Lower leg skin (tissue), 3 donors: ENCODE measurements at regions not wholly inside any gene's neighbourhood (a gene's known extent, or its start where the extent isn't known, plus 50 kb on each side); places are given as distances from the start of the nearest gene placed in this dataset.

Source experiments
- CTCF ChIP-seq, 3 donors: fragments of 450-650 bp; IDR thresholded peaks; one replicate each; pipeline ENCODE4 v1.5.1; 2016; ENCODE audit warnings: antibody characterized with exemption in 3 of 3, mild to moderate bottlenecking in 3 of 3, moderate library complexity in 2 of 3
- POLR2A ChIP-seq, 2 donors: fragments of 450-650 bp; IDR thresholded peaks; one replicate each; pipeline ENCODE4 v1.6.1; 2016 to 2017; ENCODE audit warnings: antibody characterized with exemption in 2 of 2, mild to moderate bottlenecking in 1 of 2, moderate library complexity in 1 of 2

DNA sequence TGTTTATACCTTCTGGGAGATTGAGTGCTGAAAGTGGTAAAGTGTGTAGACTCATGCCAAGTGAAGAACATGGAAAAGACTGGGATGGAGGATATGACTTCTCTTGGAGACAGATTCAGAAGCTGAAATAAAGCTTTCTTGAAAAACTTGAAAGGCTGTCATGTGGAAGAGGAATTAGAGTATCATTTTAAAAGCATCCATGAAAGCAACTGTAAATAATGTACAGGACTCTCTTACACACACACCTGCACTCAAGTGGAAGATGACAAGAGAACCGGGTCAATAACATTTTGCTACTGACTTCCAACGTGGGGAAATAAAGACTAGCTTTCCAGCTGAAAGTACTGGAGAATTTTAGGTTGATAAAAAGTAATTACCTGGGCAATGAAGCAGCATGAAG is 658.2 kb downstream of the TDRD15 start:
- no peak for TF ChIP-seq CTCF (IDR thresholded peaks at IDR 0.05)
- TF ChIP-seq POLR2A (IDR thresholded peaks at IDR 0.05) = no peak
